ENCODE measurements at regions not wholly inside any gene's neighbourhood (a gene's known extent, or its start where the extent isn't known, plus 50 kb on each side); places are given as distances from the start of the nearest gene placed in this dataset.

- Histone ChIP-seq H3K36me3 (replicated peaks; ENCODE audit: insufficient read depth, low read depth) (no peaks in the 10 kb centered on the region), H3K9me3 (ENCODE audit: low read depth) (no peaks in the 10 kb centered on the region), H3K9me2 (replicated peaks; ENCODE audit: insufficient read depth) (no peaks in the 10 kb centered on the region), H3K27ac (no peak overlapping the region), H3K4me2 (no peak overlapping the region), H3K4me1 (ENCODE audit: insufficient read depth) (no peaks in the 10 kb centered on the region), H3K79me2 (no peaks in the 10 kb centered on the region), H3K4me3 (no peak overlapping the region), H4K20me1 (ENCODE audit: insufficient read depth, poor library complexity, severe bottlenecking) (no peaks in the 10 kb centered on the region), H2AFZ (no peak overlapping the region), H3K27me3 (no peaks in the 10 kb centered on the region)
- TF ChIP-seq EZH2phosphoT487 (IDR thresholded peaks at IDR 0.05; ENCODE audit: low read depth, severe bottlenecking, unreplicated experiment) = no peak
- peak; percentile 76 for TF ChIP-seq CTCF (IDR thresholded peaks at IDR 0.05; ENCODE audit: poor library complexity)
- 66% methylated on average over 6 of the region's 6 CpGs for WGBS (ENCODE audit: low lambda C conversion rate, missing lambda C conversion rate)
- peak; percentile 60 for DNase-seq (ENCODE audit: low spot score)
Measured at GRCh38 chrX:36908801-36909675, 99.1 kb upstream of the FAM47C start.

DNA sequence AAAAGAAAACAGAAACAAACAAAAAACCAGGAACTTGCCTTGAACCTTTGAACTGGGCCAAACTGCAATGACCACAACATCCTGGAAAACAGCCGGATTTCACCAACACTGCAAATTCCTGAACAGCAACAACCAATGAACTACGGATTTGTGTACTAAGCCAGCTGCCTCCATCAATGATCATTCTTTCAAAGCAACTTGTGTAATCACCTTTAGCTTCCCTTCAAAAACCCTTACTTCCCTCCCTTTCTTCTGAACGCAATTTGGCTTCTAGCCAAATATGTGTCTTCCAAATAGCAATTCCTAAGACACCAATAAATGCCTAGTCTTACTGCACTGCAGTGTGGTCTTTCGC lies 98.5 kb upstream of the FAM47C start:
- Histone ChIP-seq H3K9me3 (ENCODE audit: low read depth) (no peaks in the 10 kb centered on the region), H3K4me2 (no peak overlapping the region), H3K27me3 (no peaks in the 10 kb centered on the region), H3K9me2 (replicated peaks; ENCODE audit: insufficient read depth) (no peaks in the 10 kb centered on the region), H3K36me3 (replicated peaks; ENCODE audit: insufficient read depth, low read depth) (no peaks in the 10 kb centered on the region), H3K27ac (no peak overlapping the region), H4K20me1 (ENCODE audit: insufficient read depth, poor library complexity, severe bottlenecking) (no peaks in the 10 kb centered on the region), H3K4me3 (no peak overlapping the region), H3K4me1 (ENCODE audit: insufficient read depth) (no peaks in the 10 kb centered on the region), H2AFZ (no peak overlapping the region), H3K79me2 (no peaks in the 10 kb centered on the region)
- WGBS (ENCODE audit: low lambda C conversion rate, missing lambda C conversion rate) = 53% methylated on average over 4 of the region's 4 CpGs
- DNase-seq (ENCODE audit: low spot score) = no peak
- TF ChIP-seq EZH2phosphoT487 (IDR thresholded peaks at IDR 0.05; ENCODE audit: low read depth, severe bottlenecking, unreplicated experiment) = no peak
- TF ChIP-seq CTCF (IDR thresholded peaks at IDR 0.05; ENCODE audit: poor library complexity) = no peak
- no peak for TF ChIP-seq EZH2 (IDR thresholded peaks at IDR 0.05; ENCODE audit: borderline replicate concordance)

GRCh38 chrX:36913551-36913950 lies 94.6 kb upstream of the FAM47C start:
- Histone ChIP-seq H3K4me3 (no peak overlapping the region), H4K20me1 (ENCODE audit: insufficient read depth, poor library complexity, severe bottlenecking) (no peaks in the 10 kb centered on the region), H3K4me1 (ENCODE audit: insufficient read depth) (no peaks in the 10 kb centered on the region), H3K36me3 (replicated peaks; ENCODE audit: insufficient read depth, low read depth) (no peaks in the 10 kb centered on the region), H3K9me3 (ENCODE audit: low read depth) (no peaks in the 10 kb centered on the region), H3K27ac (no peak overlapping the region), H3K79me2 (no peaks in the 10 kb centered on the region), H3K27me3 (no peaks in the 10 kb centered on the region), H3K4me2 (no peak overlapping the region), H3K9me2 (replicated peaks; ENCODE audit: insufficient read depth) (no peaks in the 10 kb centered on the region), H2AFZ (no peak overlapping the region)
- 66% methylated on average over 3 of the region's 3 CpGs for WGBS (ENCODE audit: low lambda C conversion rate, missing lambda C conversion rate)
- DNase-seq (ENCODE audit: low spot score) = no peak
- TF ChIP-seq EZH2phosphoT487 (IDR thresholded peaks at IDR 0.05; ENCODE audit: low read depth, severe bottlenecking, unreplicated experiment) = no peak
- TF ChIP-seq CTCF (IDR thresholded peaks at IDR 0.05; ENCODE audit: poor library complexity) = no peak
- no peak for TF ChIP-seq EZH2 (IDR thresholded peaks at IDR 0.05; ENCODE audit: borderline replicate concordance)
